ENCODE measurements at regions not wholly inside any gene's neighbourhood (a gene's known extent, or its start where the extent isn't known, plus 50 kb on each side); places are given as distances from the start of the nearest gene placed in this dataset.
"Not testable (repeated sequence)": the region's sequence is repeated elsewhere in the genome, so short reads cannot be mapped to it uniquely, and the experiment has no call there.

GRCh38 chr13:54394085-54394700 lies 1365.6 kb downstream of the OLFM4 start:
- no peak for DNase-seq (ENCODE audit: low read depth)

- no peak for DNase-seq (ENCODE audit: low read depth)
Observed at GRCh38 chr13:54394908-54395307, 1366.3 kb downstream of the OLFM4 start.

- DNase-seq (ENCODE audit: low read depth) = no peak
Observed at GRCh38 chr13:54402495-54402894, 1373.9 kb downstream of the OLFM4 start.

GRCh38 chr13:54415753-54416366 lies 1387.2 kb downstream of the OLFM4 start:
- no peak for DNase-seq (ENCODE audit: low read depth)

GRCh38 chr13:54422946-54423345 lies 1394.3 kb downstream of the OLFM4 start:
- not testable (repeated sequence) for DNase-seq (ENCODE audit: low read depth)

- no peak for DNase-seq (ENCODE audit: low read depth)
Observed at GRCh38 chr13:54424344-54424743, 1395.7 kb downstream of the OLFM4 start.

GRCh38 chr13:54433493-54434206 lies 1405.0 kb downstream of the OLFM4 start:
- DNase-seq (ENCODE audit: low read depth) = peak; percentile 13

GRCh38 chr13:54440853-54441400 lies 1412.3 kb downstream of the OLFM4 start:
- not testable (repeated sequence) for DNase-seq (ENCODE audit: low read depth)

GRCh38 chr13:54445453-54445852 lies 1416.8 kb downstream of the OLFM4 start:
- no peak for DNase-seq (ENCODE audit: low read depth)

GRCh38 chr13:54445865-54446264 lies 1417.3 kb downstream of the OLFM4 start:
- DNase-seq (ENCODE audit: low read depth) = no peak

GRCh38 chr13:54449922-54450321 lies 1421.3 kb downstream of the OLFM4 start:
- no peak for DNase-seq (ENCODE audit: low read depth)

- DNase-seq (ENCODE audit: low read depth) = no peak
Observed at GRCh38 chr13:54484166-54484565, 1455.6 kb downstream of the OLFM4 start.

GRCh38 chr13:54486421-54487166 lies 1458.0 kb downstream of the OLFM4 start:
- DNase-seq (ENCODE audit: low read depth) = no peak

- DNase-seq (ENCODE audit: low read depth) = no peak
Observed at GRCh38 chr13:54489359-54489758, 1460.7 kb downstream of the OLFM4 start.

- DNase-seq (ENCODE audit: low read depth) = no peak
Observed at GRCh38 chr13:54492995-54493394, 1464.4 kb downstream of the OLFM4 start.

- DNase-seq (ENCODE audit: low read depth) = no peak
Observed at GRCh38 chr13:54511366-54511765, 1482.8 kb downstream of the OLFM4 start.

GRCh38 chr13:54513254-54513653 lies 1484.6 kb downstream of the OLFM4 start:
- DNase-seq (ENCODE audit: low read depth) = no peak

GRCh38 chr13:54536112-54536511 lies 1507.5 kb downstream of the OLFM4 start:
- DNase-seq (ENCODE audit: low read depth) = peak; percentile 3

GRCh38 chr13:54563286-54563685 lies 1534.7 kb downstream of the OLFM4 start:
- DNase-seq (ENCODE audit: low read depth) = no peak

- DNase-seq (ENCODE audit: low read depth) = not testable (repeated sequence)
Observed at GRCh38 chr13:54572037-54572436, 1543.4 kb downstream of the OLFM4 start.

- DNase-seq (ENCODE audit: low read depth) = no peak
Observed at GRCh38 chr13:54573186-54573585, 1544.6 kb downstream of the OLFM4 start.

- no peak for DNase-seq (ENCODE audit: low read depth)
Observed at GRCh38 chr13:54574791-54575190, 1546.2 kb downstream of the OLFM4 start.
